ENCODE measurements at regions not wholly inside any gene's neighbourhood (a gene's known extent, or its start where the extent isn't known, plus 50 kb on each side); places are given as distances from the start of the nearest gene placed in this dataset.

DNA sequence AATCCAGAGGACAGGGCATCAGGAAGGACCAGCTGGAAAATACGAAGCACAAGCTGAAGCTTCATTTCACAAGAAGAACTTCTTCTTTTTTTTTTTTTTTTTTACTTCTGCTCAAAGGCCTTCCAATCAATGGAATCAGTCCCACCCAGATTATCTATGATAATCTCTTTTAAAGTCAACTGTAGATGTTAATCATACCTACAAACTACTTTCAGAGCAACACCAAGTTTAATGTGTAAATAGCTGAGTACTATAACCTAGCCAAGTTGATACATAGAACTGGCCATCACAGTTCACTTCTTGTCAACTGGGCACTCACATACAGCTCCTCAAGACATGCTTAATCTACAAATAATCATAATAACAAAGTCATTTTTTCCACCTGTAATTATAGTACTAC is 1645.9 kb upstream of the CELF4 start:
- Histone ChIP-seq H3K36me3 (ENCODE audit: control insufficient read depth in 4 of 4, insufficient read depth in 3 of 4, low read depth in 1 of 4, low read length in 3 of 4) (no peaks in the 10 kb centered on the region), H3K4me3 (ENCODE audit: low read depth in 1 of 3, low read length in 3 of 3) (no peak overlapping the region), H3K27ac (ENCODE audit: low read depth in 1 of 2, low read length in 2 of 2) (no peak overlapping the region), H3K9ac (ENCODE audit: low read depth in 1 of 2, low read length in 2 of 2) (no peak overlapping the region), H3K27me3 (ENCODE audit: control insufficient read depth in 4 of 4, insufficient read depth in 4 of 4, low read length in 3 of 4) (no peaks in the 10 kb centered on the region), H3K4me1 (ENCODE audit: control insufficient read depth in 4 of 4, insufficient read depth in 4 of 4, low read length in 3 of 4) (no peaks in the 10 kb centered on the region), H3K9me3 (ENCODE audit: control insufficient read depth in 4 of 4, low read length in 3 of 4) (no peaks in the 10 kb centered on the region)
- TF ChIP-seq HNF4G (IDR thresholded peaks at IDR 0.05) = no peak
- TF ChIP-seq EGR1 (IDR thresholded peaks at IDR 0.05; ENCODE audit: low read depth in 2 of 2) = no peak
- TF ChIP-seq RXRA (IDR thresholded peaks at IDR 0.05) = no peak
- TF ChIP-seq JUND (IDR thresholded peaks at IDR 0.05) = no peak
- no peak for TF ChIP-seq MAX (IDR thresholded peaks at IDR 0.05)
- no peak for TF ChIP-seq RAD21 (IDR thresholded peaks at IDR 0.05)
- no peak for TF ChIP-seq NR2F2 (IDR thresholded peaks at IDR 0.05)
- TF ChIP-seq HNF4A (conservative IDR thresholded peaks at IDR 0.05) = no peak
- no peak for TF ChIP-seq TAF1 (conservative IDR thresholded peaks at IDR 0.05)
- no peak for TF ChIP-seq ATF3 (IDR thresholded peaks at IDR 0.05)
- TF ChIP-seq YY1 (IDR thresholded peaks at IDR 0.05) = no peak
- no peak for TF ChIP-seq GABPA (IDR thresholded peaks at IDR 0.05 in 1 of 2, conservative IDR thresholded peaks at IDR 0.05 in 1 of 2)
- TF ChIP-seq, protein P1, sequence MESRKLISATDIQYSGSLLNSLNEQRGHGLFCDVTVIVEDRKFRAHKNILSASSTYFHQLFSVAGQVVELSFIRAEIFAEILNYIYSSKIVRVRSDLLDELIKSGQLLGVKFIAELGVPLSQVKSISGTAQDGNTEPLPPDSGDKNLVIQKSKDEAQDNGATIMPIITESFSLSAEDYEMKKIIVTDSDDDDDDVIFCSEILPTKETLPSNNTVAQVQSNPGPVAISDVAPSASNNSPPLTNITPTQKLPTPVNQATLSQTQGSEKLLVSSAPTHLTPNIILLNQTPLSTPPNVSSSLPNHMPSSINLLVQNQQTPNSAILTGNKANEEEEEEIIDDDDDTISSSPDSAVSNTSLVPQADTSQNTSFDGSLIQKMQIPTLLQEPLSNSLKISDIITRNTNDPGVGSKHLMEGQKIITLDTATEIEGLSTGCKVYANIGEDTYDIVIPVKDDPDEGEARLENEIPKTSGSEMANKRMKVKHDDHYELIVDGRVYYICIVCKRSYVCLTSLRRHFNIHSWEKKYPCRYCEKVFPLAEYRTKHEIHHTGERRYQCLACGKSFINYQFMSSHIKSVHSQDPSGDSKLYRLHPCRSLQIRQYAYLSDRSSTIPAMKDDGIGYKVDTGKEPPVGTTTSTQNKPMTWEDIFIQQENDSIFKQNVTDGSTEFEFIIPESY (IDR thresholded peaks at IDR 0.05) = no peak
- no peak for TF ChIP-seq SP1 (IDR thresholded peaks at IDR 0.05)
- TF ChIP-seq FOXA1 (IDR thresholded peaks at IDR 0.05) = no peak
- DNase-seq (ENCODE audit: low spot score) = no peak
- WGBS = 72% methylated on average over 1 of the region's 1 CpG

- Histone ChIP-seq H3K4me1 (ENCODE audit: control insufficient read depth in 4 of 4, insufficient read depth in 4 of 4, low read length in 3 of 4) (no peaks in the 10 kb centered on the region), H3K4me3 (ENCODE audit: low read depth in 1 of 3, low read length in 3 of 3) (no peak overlapping the region), H3K27ac (ENCODE audit: low read depth in 1 of 2, low read length in 2 of 2) (no peak overlapping the region), H3K27me3 (ENCODE audit: control insufficient read depth in 4 of 4, insufficient read depth in 4 of 4, low read length in 3 of 4) (no peaks in the 10 kb centered on the region), H3K9ac (ENCODE audit: low read depth in 1 of 2, low read length in 2 of 2) (no peak overlapping the region), H3K9me3 (ENCODE audit: control insufficient read depth in 4 of 4, low read length in 3 of 4) (no peaks in the 10 kb centered on the region), H3K36me3 (ENCODE audit: control insufficient read depth in 4 of 4, insufficient read depth in 3 of 4, low read depth in 1 of 4, low read length in 3 of 4) (no peaks in the 10 kb centered on the region)
- TF ChIP-seq, protein P2, sequence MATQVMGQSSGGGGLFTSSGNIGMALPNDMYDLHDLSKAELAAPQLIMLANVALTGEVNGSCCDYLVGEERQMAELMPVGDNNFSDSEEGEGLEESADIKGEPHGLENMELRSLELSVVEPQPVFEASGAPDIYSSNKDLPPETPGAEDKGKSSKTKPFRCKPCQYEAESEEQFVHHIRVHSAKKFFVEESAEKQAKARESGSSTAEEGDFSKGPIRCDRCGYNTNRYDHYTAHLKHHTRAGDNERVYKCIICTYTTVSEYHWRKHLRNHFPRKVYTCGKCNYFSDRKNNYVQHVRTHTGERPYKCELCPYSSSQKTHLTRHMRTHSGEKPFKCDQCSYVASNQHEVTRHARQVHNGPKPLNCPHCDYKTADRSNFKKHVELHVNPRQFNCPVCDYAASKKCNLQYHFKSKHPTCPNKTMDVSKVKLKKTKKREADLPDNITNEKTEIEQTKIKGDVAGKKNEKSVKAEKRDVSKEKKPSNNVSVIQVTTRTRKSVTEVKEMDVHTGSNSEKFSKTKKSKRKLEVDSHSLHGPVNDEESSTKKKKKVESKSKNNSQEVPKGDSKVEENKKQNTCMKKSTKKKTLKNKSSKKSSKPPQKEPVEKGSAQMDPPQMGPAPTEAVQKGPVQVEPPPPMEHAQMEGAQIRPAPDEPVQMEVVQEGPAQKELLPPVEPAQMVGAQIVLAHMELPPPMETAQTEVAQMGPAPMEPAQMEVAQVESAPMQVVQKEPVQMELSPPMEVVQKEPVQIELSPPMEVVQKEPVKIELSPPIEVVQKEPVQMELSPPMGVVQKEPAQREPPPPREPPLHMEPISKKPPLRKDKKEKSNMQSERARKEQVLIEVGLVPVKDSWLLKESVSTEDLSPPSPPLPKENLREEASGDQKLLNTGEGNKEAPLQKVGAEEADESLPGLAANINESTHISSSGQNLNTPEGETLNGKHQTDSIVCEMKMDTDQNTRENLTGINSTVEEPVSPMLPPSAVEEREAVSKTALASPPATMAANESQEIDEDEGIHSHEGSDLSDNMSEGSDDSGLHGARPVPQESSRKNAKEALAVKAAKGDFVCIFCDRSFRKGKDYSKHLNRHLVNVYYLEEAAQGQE (IDR thresholded peaks at IDR 0.05) = no peak
- TF ChIP-seq YY1 (IDR thresholded peaks at IDR 0.05) (no peak), SP1 (IDR thresholded peaks at IDR 0.05) (no peak), RAD21 (IDR thresholded peaks at IDR 0.05) (no peak), FOXA1 (IDR thresholded peaks at IDR 0.05) (no peak), EGR1 (IDR thresholded peaks at IDR 0.05; ENCODE audit: low read depth in 2 of 2) (no peak), HNF4A (conservative IDR thresholded peaks at IDR 0.05) (no peak), GABPA (IDR thresholded peaks at IDR 0.05 in 1 of 2, conservative IDR thresholded peaks at IDR 0.05 in 1 of 2) (no peak), MAX (IDR thresholded peaks at IDR 0.05) (no peak), ATF3 (IDR thresholded peaks at IDR 0.05) (no peak), NR2F2 (IDR thresholded peaks at IDR 0.05) (no peak), TAF1 (conservative IDR thresholded peaks at IDR 0.05) (no peak)
- TF ChIP-seq, protein P3, sequence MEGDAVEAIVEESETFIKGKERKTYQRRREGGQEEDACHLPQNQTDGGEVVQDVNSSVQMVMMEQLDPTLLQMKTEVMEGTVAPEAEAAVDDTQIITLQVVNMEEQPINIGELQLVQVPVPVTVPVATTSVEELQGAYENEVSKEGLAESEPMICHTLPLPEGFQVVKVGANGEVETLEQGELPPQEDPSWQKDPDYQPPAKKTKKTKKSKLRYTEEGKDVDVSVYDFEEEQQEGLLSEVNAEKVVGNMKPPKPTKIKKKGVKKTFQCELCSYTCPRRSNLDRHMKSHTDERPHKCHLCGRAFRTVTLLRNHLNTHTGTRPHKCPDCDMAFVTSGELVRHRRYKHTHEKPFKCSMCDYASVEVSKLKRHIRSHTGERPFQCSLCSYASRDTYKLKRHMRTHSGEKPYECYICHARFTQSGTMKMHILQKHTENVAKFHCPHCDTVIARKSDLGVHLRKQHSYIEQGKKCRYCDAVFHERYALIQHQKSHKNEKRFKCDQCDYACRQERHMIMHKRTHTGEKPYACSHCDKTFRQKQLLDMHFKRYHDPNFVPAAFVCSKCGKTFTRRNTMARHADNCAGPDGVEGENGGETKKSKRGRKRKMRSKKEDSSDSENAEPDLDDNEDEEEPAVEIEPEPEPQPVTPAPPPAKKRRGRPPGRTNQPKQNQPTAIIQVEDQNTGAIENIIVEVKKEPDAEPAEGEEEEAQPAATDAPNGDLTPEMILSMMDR (IDR thresholded peaks at IDR 0.05; ENCODE audit: low read depth, low read length, missing input control) = no peak
- TF ChIP-seq, protein P1 (IDR thresholded peaks at IDR 0.05) = no peak
- no peak for DNase-seq (ENCODE audit: low spot score)
- 88% methylated on average over 2 of the region's 2 CpGs for WGBS
Measured at GRCh38 chr18:39209173-39209572, 1643.6 kb upstream of the CELF4 start.

All from liver (tissue), 8 donors.